LoVo (cell line): ENCODE measurements at regions not wholly inside any gene's neighbourhood (a gene's known extent, or its start where the extent isn't known, plus 50 kb on each side); places are given as distances from the start of the nearest gene placed in this dataset.

Experiments
- DNase-seq: peaks from one replicate; pipeline ENCODE4 v3.0.0-alpha.2; 2016; ENCODE audit warnings: low spot score

DNA sequence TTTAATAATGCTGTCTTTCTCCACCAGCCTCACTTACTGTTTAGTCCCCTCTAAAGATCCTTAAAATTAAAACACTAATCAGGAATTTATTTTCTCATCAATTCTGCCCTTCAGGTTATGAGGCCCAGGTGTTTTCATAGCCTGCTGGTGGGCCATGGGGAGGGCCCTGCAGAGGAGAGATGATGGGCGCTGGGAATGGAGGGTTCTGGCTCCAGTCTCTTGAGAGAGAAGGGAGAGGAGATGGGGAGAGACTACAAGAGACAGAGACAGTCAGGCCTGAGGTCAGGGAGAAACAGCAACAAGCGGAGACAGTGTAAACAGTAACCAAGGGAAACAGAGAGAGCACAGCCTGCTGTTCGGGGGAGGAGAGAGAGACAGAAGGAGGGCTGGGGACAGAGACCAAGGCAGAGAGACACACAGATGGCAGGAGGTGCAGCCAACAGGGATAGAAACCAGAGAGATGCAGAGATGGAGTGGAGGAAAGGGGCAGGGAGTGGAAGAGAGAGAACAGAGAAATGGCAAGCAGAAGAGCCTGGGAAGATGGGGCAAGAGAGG is 187.3 kb upstream of the SYT13 start:
- no peak for DNase-seq

DNA sequence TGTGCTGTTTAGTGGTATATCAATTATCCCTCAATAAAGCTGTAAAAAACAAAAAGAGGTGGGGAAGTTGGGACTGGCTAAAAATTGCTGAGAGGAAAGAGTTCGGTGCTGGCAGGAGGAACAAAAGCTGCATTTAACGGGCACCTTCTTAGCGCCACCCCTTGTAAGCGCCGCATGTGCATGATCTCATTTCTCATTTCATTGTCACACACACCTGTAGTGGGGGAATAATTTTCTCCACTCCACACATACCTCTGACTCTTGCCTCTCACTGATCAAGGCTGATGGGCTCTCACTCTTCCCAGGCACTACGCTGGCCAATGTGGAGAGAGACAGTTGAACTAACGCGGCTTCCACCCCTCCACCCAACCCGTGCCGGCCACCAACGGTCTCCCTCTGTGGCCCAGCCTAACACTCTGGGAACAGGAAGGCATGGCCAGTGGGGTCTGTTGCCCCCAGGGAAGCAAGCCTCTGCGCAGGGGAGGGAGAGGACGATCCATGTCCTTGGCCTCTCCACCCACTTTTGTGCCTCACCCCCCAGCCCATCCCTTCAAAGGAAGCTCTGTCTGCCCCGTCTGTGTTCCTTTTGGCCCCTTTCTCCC is 186.7 kb upstream of the SYT13 start:
- DNase-seq, result no peak

DNA sequence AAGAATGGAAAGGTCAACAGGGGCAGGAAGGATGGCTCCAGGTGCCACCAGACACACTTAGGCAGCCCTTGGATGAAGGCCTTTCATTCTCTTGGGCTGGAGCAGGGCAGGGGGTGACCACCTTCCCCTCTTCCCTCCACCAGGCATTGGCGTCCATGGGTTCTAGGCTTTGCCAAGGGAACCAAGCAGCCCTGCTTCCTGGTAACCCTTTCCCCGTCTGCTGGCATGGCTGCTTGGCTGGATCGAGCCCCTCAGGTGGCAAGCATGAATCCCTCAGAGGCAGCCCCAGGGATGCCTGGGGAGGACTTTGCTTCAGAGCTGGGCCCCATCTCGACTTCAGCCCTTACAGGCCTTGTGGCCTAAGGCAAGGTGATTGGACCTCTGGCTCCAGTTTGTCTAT is 185.1 kb upstream of the SYT13 start:
- no peak for DNase-seq

DNA sequence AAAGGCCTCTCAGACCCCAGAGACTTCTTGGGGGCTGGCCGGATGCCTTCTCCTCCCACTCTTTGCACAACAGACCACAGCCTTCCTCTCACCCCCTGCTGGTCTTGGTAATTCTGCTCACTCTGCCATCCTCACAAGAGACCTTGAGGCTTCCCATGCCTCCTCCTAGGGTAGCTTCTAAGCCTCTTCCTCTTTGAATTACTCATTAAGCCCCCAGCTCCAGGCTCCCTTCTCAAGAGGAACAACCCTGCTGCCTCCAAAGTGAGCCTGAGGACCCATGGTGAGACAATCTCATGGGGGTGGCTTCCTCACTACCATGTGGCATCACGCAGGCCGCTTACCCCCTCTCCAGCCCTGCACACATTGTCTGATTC is 184.6 kb upstream of the SYT13 start:
- no peak for DNase-seq

DNA sequence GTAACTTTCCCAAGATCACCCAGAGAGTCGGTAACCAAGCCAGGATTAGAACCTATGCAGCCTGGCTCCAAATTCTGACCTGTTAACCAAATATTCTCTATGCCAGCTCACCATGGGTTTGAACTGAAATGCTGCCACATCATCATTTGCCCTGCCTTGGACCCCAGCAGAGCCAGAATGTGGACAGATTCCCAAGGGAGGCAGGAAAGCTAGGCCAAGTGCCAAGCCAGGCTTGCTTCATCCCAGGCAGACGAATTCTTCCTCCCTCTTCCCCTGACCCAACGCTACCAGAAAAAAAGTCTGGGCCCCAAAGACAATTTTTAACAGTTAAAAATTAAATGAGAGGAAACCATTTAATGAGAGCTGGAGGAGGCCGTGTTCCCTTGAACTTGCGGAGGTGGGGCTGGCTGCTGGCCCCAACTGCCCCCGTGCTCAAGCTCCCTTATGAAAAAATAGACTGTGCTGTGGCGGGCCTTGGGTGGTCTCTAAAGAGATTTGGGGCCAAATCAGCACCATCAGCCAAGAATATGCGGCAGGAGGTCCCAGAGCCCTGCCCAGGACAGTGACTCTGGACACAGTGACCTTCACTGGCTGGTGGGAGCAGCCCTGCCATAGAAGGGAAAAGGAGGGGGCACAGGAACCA is 184.1 kb upstream of the SYT13 start:
- DNase-seq, result no peak

DNA sequence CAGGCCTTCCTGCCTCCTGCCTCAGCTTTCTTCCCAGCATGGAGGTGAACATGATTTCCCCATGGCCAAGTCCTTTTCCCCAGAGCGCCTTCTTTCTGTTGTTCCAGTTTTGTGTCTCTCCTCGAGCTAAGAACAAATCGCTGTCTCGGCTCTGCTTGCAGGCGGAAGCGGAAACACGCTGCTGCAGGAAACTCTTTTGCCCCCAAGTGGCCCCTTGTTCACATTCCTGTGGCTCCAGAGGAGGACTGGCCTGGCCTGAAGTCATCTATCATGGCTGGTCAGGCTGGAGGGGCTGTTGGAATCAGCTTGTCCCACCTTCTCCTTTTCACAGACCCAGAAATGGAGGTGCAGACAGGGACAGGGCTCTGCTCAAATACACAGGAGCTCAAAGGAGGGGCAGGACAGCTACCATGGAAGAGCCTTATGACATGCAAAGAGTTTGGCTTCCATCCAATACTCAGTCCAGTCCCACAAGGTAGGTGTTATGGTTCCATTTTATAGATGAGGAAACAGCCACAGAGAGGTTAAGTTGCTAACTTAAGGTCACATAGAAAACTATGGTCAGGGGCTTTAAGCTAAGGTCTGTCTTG is 182.2 kb upstream of the SYT13 start:
- DNase-seq, result no peak

DNA sequence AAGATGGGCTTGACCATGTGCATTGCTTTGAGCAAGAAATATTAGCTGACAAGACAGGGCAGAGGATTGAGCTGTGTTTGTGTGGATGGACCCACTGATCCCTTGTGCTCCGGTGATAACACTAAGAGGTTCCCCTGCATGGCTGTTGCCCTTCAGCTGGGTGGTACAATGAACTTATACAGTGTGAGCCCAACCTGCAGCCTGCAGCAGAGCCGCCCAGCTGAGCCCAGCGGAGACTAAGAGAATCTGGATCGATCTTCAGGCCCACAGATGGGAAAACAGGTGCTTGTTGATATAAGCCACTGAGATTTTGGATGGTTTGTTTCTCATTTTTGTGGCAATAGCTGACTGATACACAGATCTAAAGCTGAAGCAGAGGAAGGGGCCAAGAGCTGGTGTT is 177.4 kb upstream of the SYT13 start:
- DNase-seq, result no peak

DNA sequence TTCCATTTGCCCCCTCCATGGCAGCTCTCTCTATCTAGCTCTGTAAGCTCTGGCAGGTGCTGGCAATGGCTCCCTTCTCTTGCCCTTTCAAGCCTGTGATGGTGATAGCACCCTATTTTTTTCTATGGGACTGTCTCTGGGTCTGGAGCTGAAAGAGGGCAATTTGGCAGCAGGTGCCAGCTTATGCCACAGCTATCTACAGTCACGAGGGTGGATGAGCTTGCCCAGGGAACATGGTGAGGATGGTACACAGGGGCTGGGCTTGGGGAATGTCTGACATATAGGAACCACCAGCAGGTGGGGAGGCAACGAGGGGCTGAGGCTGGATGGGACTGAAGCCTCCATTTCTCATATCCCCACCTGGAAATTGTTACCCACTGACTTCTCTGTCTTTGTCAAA is 175.4 kb upstream of the SYT13 start:
- DNase-seq, result no peak

DNA sequence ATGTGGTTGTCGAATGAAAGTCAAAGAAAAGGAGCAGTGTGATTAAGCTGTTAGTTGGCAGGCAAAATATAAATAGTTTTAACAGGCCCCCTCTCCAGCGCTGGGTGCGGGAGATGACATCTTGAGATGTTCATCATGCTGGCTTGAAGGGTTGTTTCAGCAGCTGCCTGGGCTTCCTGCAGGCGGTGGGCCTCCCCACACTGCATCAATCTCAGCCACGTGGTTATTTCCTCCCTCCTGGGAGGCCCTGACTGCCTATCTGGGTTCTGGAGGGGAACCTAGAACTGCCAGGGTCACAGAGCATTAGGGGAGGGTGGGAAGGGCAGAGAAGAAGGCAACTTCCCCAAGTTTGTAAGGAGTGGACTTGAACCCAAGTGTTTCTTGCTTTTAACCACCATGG is 173.3 kb upstream of the SYT13 start:
- DNase-seq, result no peak

DNA sequence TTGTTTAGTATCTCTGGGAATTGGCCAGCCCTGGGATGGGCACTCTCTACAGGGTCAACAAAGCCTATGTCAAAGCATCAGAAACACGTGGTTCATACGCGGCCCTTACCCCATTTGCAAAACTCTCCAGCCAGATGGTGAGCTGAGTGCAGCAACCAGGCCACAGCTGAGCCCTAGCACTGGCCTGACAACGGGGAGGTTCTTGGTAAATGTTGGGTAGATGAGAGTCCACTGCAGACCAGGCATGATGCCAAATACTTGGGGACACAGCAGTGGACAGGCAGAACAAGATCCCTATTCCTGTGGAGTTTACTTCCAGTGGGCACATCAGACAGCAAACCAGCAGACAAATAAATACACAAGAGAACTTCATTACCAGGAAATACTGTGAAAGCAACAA is 172.1 kb upstream of the SYT13 start:
- DNase-seq, result no peak

DNA sequence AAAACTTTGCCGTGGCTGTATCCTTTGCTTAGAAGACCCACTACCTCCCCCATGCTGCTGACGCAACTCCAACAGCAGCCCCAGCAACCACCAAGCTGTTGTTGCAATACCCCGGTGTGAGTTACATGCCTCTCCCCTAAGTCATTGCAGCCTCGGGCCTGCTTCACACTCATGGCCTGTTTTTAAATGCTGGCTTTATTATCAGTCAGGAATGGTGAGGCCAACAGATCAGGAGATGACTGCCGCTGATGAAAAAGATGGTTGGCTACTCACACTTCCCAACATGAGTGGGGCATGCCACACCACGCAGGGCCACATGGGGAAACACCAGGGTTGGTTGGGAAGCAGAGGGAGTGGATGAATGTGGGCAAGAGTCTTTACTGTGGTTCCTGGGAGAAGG is 171.5 kb upstream of the SYT13 start:
- no peak for DNase-seq

DNA sequence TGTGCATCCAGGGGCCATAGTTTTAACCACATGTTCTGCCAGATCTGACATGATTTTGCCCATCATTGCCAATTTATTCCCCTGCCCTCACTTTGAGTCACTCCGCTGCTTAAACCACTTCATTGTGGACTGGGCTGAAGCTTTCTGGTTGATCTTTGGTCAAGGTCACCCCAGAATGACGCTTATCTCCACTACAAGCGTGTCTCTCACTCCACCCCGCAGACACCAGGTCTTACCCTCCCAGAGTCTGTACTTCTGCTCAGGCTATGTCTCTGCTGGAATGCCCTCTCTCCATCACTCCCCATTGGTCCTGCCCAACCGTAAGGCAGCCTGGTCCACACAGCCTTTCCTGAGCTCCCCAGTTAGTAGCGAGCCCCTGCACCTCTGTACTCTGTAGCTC is 170.5 kb upstream of the SYT13 start:
- DNase-seq, result no peak

DNA sequence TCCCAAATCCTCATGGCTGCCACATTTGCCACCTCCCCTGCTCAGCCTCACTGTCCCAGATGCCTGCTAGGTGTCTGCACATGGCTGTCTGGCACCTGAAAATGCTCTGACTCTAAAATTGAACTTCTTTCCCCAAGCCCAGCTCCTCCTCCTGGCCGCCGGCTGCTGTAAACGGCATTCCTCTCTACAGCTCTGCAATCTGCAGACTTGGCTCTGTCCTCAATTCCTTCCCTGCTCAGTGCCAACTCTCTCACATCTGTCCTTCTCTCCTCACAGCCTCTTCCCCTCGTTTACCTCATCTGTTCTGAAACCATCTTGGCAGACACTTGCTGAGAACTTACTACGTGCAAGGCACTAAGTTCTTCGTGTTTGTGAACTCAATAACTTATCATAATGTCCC is 169.4 kb upstream of the SYT13 start:
- DNase-seq, result no peak

DNA sequence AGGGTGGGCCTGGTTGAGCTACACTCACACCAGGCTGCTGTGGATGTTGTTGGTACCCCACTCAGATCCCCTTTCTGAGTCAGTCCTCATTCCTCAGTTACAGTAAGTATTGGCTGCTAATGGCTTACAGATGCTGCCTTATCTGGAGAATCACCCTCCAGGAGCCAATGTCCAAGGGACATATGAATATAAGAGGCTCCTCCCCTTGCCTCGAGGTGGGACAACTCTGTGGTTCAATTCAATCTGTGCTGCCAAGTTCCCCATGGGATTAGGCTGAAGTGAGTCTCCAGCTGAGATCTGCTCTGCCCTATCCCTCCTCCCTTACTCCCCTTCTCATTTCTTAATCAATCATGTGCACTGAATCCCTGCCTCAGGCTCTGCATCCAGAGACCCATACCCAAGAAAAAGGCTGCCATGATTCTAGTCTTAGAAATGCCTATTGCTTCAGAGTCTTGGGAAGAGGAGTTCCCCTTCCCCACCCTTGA is 168.8 kb upstream of the SYT13 start:
- DNase-seq, result no peak

DNA sequence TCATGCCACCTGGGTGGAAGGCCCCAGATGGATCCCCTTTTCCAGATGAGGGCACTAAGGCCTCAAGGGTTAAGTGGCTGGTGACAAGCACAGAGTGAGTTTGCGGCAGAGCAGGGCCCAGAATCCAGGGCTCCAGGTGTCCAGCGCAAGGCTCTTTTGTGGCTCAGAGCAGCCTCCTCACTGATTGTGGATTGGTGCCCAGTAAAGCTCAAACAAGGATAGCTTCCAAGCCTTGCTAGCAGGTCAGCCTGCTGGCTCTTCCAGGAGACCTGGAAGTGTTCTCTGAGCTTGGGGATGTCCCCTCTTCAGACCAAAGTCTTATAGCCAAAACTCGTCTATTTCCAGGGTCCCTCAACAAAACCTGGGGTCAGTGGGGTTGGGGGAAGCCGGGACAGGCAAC is 167.6 kb upstream of the SYT13 start:
- DNase-seq, result no peak

DNA sequence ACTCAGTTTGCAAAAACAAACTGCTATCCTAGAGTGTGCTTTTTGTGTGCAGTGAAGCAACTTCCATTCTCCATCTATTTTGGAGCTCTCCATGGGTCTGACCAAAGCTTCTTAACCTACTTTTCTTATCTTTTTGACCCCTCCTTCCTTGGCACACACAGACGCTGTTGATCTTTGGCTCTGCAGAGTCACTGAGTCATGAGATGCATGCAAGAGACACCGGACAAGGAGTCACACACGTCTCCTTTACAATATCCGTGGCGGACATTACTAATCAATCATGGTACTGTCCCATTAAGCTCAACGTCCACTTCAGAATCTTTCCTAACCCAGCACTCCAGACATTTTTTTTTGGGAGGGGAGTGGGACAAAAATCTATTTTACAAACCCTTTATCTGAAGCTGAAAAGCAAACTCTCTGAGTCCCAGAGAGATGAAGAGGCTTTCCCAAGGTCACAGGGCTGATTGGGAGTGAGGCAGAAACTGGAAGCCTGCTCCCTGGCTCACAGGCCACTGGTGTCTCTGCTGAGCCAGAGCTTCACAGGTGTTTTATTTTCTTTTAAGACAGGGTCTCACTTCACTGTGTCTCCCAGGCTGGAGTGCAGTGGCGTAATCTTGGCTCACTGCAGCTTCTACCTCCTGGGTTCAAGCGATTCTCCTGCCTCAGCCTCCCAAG is 165.8 kb upstream of the SYT13 start:
- no peak for DNase-seq

DNA sequence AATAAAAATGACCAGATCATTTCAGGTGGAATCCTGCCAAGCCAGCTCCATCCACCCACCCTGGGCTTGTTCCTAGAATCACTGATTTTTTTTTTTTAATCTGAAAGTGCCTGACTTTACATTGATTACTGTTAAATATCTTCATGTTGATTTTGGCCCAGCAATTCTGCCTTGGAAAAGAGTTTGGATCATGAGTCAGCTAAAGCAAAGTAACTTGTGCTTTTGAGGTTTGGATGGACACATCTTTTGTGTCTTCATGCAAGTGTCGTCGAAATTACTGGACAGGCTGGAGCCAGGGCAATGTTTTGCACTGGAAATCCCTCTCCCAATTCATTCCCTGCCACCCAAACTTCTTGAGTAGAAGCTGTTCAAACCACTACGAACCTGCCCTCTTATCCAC is 164.0 kb upstream of the SYT13 start:
- no peak for DNase-seq

DNA sequence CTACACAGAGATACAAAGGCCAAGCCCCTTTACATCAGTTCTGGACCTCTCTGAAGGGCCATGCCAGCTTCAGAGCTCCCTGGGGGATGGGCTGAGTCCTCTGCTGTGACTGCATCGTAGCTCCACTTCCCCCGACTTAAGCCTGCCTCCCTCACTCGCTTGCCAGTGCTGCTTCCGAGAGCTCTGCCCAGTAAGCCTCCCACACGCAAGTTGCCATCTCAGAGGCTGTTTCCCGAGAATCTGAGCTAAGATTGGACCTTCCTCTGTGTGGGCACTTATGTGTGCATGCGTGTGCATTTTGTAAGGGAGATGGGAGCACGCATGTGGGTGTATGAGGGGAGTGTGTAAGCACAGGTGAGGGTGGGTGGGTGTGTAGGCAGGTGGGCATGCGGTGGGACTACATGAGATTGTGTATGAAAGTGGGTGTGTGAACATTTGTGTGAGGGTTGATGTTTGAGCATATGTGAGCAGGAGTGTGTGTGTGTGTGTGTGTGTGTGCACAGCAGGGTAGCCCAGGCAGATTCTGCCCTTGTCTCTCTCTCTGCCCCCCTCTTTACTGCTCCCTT is 163.0 kb upstream of the SYT13 start:
- no peak for DNase-seq

DNA sequence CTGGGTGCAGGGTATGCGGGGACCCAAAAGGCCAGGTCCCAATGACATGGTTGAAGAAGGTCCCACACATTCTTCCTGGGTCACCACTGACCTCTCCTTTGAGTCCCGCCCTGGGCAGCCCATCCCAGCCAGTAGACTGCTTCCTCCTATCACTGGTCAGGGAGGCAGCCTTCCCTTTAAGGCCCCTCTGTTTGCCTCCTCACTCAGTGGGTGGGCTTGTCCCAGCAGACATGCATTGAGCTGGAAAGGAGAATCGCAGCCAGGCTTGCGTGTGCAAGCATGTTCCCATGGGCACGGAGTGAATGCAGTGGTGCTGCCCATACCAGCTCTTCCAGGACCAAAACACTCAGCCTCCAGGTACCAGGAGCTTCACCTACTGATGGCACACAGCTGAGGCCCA is 162.4 kb upstream of the SYT13 start:
- no peak for DNase-seq

DNA sequence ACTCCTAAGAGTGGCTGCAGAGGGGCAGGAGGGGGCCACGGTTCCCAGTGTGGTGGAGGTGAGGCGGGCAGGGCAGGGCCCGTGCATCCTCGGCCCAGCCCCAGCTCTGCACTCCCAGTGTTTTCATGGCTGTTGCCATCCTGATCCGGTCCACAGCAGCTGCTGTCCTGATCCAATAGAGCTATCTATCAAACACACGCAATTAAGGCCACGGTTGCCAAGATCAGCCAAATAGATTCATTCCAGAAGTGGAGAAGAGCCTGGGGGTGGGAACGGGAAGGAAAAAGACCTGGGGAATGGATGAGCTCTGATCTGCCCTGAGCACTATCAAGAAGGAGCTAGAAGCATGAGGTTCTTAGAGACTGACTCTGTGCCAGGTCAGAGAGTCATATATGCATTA is 160.9 kb upstream of the SYT13 start:
- DNase-seq, result no peak

DNA sequence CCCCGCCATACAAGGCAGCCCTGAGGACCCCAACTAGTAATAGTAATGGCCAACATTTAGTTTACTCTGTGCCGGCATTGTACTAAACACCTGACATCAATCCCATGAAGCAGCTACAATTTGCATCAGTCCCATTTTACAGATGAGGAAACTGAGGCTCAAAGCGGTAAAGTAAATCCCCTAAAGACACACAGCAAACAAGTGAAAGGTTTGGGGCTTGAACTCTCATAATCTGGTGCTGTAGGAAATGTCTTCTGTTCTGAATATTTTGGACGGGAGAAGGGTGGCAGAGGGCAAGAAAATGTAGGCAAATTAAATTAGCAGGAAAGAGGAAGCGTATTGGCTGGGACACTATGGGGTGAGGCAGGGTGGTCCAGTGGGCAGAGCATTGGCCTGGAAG is 160.3 kb upstream of the SYT13 start:
- no peak for DNase-seq

DNA sequence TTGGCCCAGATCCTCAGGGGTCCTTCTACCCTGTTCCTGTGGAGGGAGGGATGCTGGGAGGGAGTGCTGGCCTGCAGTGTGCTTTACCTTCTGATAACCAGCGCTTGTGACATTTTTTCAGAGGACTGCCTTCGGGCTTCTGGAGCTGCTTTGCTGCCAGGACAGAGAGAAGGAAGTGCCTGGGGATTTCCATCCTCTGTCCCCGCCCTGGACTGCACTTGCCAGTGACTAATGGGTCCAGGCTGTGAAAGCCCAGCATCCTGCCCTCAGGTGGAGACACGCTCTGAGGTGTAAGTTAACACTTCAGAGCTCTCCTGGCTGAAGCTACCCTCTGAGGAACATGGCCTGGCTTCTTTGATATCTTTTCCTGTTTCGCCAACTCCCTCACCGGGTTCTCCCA is 158.7 kb upstream of the SYT13 start:
- no peak for DNase-seq

DNA sequence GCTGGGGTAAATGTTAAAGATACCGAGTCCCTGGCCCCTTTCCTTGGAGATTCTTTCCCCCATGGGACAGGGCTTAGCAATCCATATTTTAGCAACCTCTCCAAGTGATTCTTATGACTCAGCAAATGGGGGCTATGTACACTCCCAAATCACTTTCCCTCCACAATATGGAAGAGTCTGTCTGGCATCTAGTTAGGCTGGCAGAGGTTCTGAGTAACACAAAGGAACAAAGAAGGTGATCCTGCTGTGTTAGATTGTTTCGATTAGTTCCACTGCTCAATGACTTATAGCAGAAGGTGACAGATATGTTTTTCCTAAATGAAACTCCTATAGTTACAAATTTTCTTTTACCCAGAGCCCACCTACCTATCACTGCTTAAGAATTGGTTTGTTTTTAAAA is 154.0 kb upstream of the SYT13 start:
- no peak for DNase-seq
